Large intestine (tissue), 3 donors: ENCODE measurements at regions not wholly inside any gene's neighbourhood (a gene's known extent, or its start where the extent isn't known, plus 50 kb on each side); places are given as distances from the start of the nearest gene placed in this dataset.
"Not testable (repeated sequence)": the region's sequence is repeated elsewhere in the genome, so short reads cannot be mapped to it uniquely, and the experiment has no call there.

Experiments used
- DNase-seq, 2 donors: peaks; one replicate each; pipeline versions ENCODE4 v3.0.0 to v3.0.0-alpha.2; 2013
- H3K27ac ChIP-seq: one replicate; pipeline ENCODE4 v1.5.1; 2013; ENCODE audit warnings: low read length
- H3K27me3 ChIP-seq: 2 replicates; pipeline ENCODE4 v1.6.1; 2013; ENCODE audit warnings: low read length; ENCODE audit not compliant: control insufficient read depth, insufficient read depth
- H3K36me3 ChIP-seq: 2 replicates; pipeline ENCODE4 v1.6.1; 2013; ENCODE audit warnings: low read length; ENCODE audit not compliant: control insufficient read depth, insufficient read depth
- H3K4me1 ChIP-seq: one replicate; pipeline ENCODE4 v1.6.1; 2013; ENCODE audit warnings: low read length; ENCODE audit not compliant: control insufficient read depth, insufficient read depth
- H3K4me3 ChIP-seq: one replicate; pipeline ENCODE4 v1.5.1; 2013; ENCODE audit warnings: low read length
- H3K9me3 ChIP-seq: one replicate; pipeline ENCODE4 v1.6.1; 2013; ENCODE audit warnings: mild to moderate bottlenecking, low read depth, low read length, moderate library complexity; ENCODE audit not compliant: control insufficient read depth
- WGBS: methylation state at CpG from one replicate; pipeline ENCODE4 v1.1.5; 2013; ENCODE audit warnings: low lambda C conversion rate; ENCODE audit not compliant: insufficient coverage; 5-methylcytosine and 5-hydroxymethylcytosine counted together

GRCh38 chrX:905848-906566, 275.4 kb downstream of the SHOX start:
- WGBS, result 78% methylated on average over 5 of the region's 19 CpGs
- DNase-seq, result no peak
- Histone ChIP-seq H3K27ac (no peak overlapping the region), H3K27me3 (no peaks in the 10 kb centered on the region), H3K4me3 (no peak overlapping the region), H3K9me3 (peaks cover 7% of the 10 kb centered on the region), H3K4me1 (no peaks in the 10 kb centered on the region), H3K36me3 (no peaks in the 10 kb centered on the region)

GRCh38 chrX:903116-903515, 272.5 kb downstream of the SHOX start:
- H3K27me3 ChIP-seq, result no peaks in the 10 kb centered on the region
- no peak overlapping the region for H3K4me3 ChIP-seq
- H3K36me3 ChIP-seq, result no peaks in the 10 kb centered on the region
- peaks cover 11% of the 10 kb centered on the region for H3K9me3 ChIP-seq
- 100% methylated on average over 2 of the region's 15 CpGs for WGBS
- H3K4me1 ChIP-seq, result no peaks in the 10 kb centered on the region
- H3K27ac ChIP-seq, result no peak overlapping the region
- DNase-seq, result no peak

GRCh38 chrX:896256-896655, 265.7 kb downstream of the SHOX start:
- WGBS, result no CpG with 5 or more reads among the region's 3 CpGs
- Histone ChIP-seq H3K4me1 (no peaks in the 10 kb centered on the region), H3K4me3 (no peak overlapping the region), H3K27ac (no peak overlapping the region), H3K27me3 (no peaks in the 10 kb centered on the region), H3K36me3 (no peaks in the 10 kb centered on the region), H3K9me3 (peaks cover 4% of the 10 kb centered on the region)
- DNase-seq, result no peak

- Histone ChIP-seq H3K36me3 (no peaks in the 10 kb centered on the region), H3K27me3 (no peaks in the 10 kb centered on the region), H3K4me1 (no peaks in the 10 kb centered on the region), H3K4me3 (no peak overlapping the region), H3K27ac (no peak overlapping the region), H3K9me3 (no peaks in the 10 kb centered on the region)
- no peak for DNase-seq
- 86% methylated on average over 1 of the region's 5 CpGs for WGBS
Measured at GRCh38 chrX:889966-890651, 259.5 kb downstream of the SHOX start.

- H3K4me1 ChIP-seq, H3K27me3 ChIP-seq, H3K9me3 ChIP-seq, DNase-seq, H3K4me3 ChIP-seq, H3K27ac ChIP-seq, H3K36me3 ChIP-seq: not testable (repeated sequence)
- 93% methylated on average over 5 of the region's 13 CpGs for WGBS
Measured at GRCh38 chrX:887724-888123, 257.1 kb downstream of the SHOX start.

GRCh38 chrX:883588-883987, 253.0 kb downstream of the SHOX start:
- Histone ChIP-seq H3K27ac (no peak overlapping the region), H3K4me3 (no peak overlapping the region), H3K36me3 (no peaks in the 10 kb centered on the region), H3K9me3 (no peaks in the 10 kb centered on the region), H3K27me3 (no peaks in the 10 kb centered on the region), H3K4me1 (no peaks in the 10 kb centered on the region)
- no peak for DNase-seq
- no CpG with 5 or more reads among the region's 10 CpGs for WGBS

GRCh38 chrX:879756-880698, 249.4 kb downstream of the SHOX start:
- not testable (repeated sequence) for H3K27me3 ChIP-seq, H3K4me1 ChIP-seq, H3K27ac ChIP-seq, H3K36me3 ChIP-seq, DNase-seq, H3K4me3 ChIP-seq, H3K9me3 ChIP-seq
- WGBS, result 52% methylated on average over 7 of the region's 11 CpGs

- Histone ChIP-seq H3K9me3 (peaks cover 7% of the 10 kb centered on the region), H3K4me1 (no peaks in the 10 kb centered on the region), H3K27me3 (no peaks in the 10 kb centered on the region), H3K27ac (no peak overlapping the region), H3K4me3 (no peak overlapping the region), H3K36me3 (no peaks in the 10 kb centered on the region)
- DNase-seq, result no peak
- WGBS, result 93% methylated on average over 3 of the region's 15 CpGs
Measured at GRCh38 chrX:874061-874460, 243.5 kb downstream of the SHOX start.

GRCh38 chrX:873016-873415, 242.4 kb downstream of the SHOX start:
- no peak overlapping the region for H3K4me3 ChIP-seq
- H3K27ac ChIP-seq, result no peak overlapping the region
- no peaks in the 10 kb centered on the region for H3K36me3 ChIP-seq
- DNase-seq, result no peak
- no peaks in the 10 kb centered on the region for H3K4me1 ChIP-seq
- no peaks in the 10 kb centered on the region for H3K27me3 ChIP-seq
- no CpG with 5 or more reads among the region's 7 CpGs for WGBS
- H3K9me3 ChIP-seq, result peaks cover 7% of the 10 kb centered on the region

GRCh38 chrX:872090-872489, 241.5 kb downstream of the SHOX start:
- Histone ChIP-seq H3K9me3 (peaks cover 7% of the 10 kb centered on the region), H3K36me3 (no peaks in the 10 kb centered on the region), H3K27me3 (no peaks in the 10 kb centered on the region), H3K27ac (no peak overlapping the region), H3K4me3 (no peak overlapping the region), H3K4me1 (no peaks in the 10 kb centered on the region)
- 100% methylated on average over 1 of the region's 19 CpGs for WGBS
- no peak for DNase-seq
